Transverse colon (tissue), 4 donors: ENCODE measurements at regions not wholly inside any gene's neighbourhood (a gene's known extent, or its start where the extent isn't known, plus 50 kb on each side); places are given as distances from the start of the nearest gene placed in this dataset.

ENCODE experiments used
- DNase-seq: peaks from one replicate; pipeline ENCODE4 v3.0.0-alpha.2; 2019
- H3K27ac ChIP-seq, 4 donors: fragments of 200-600 bp; sonication (generic); 2 replicates each; pipeline ENCODE4 v1.5.1; 2016 to 2018; ENCODE audit warnings: inconsistent platforms in 4 of 4
- H3K27me3 ChIP-seq: fragments of 200-600 bp; sonication (generic); 2 replicates; pipeline ENCODE4 v1.5.1; 2017; ENCODE audit warnings: inconsistent platforms
- H3K36me3 ChIP-seq, 4 donors: fragments of 200-600 bp; sonication (generic); 2 replicates each; pipeline ENCODE4 v1.5.1; 2017 to 2019; ENCODE audit warnings: inconsistent platforms in 4 of 4
- H3K4me1 ChIP-seq, 4 donors: fragments of 200-600 bp; sonication (generic); 2 replicates each; pipeline ENCODE4 v1.5.1; 2017 to 2020; ENCODE audit warnings: inconsistent platforms in 4 of 4
- H3K4me3 ChIP-seq, 4 donors: fragments of 200-600 bp; sonication (generic); 1 replicate in 1 of 4; 2 replicates in 3 of 4; pipeline versions ENCODE4 v1.5.1 to v1.6.1; 2017 to 2019; ENCODE audit warnings: inconsistent platforms in 4 of 4
- H3K9me3 ChIP-seq, 2 donors: fragments of 200-600 bp; sonication (generic); 2 replicates each; pipeline ENCODE4 v1.5.1; 2017 to 2019; ENCODE audit warnings: inconsistent platforms in 2 of 2
- CTCF ChIP-seq, 5 experiments: fragments of 200-600 bp in 3 of 5; fragments of 450-650 bp in 2 of 5; sonication (generic) in 3 of 5; IDR thresholded peaks; 1 replicate in 2 of 5; 2 replicates in 3 of 5; pipeline ENCODE4 v1.5.1; 2016 to 2017; ENCODE audit warnings: antibody characterized with exemption in 5 of 5, inconsistent platforms in 3 of 5, mild to moderate bottlenecking in 2 of 5, moderate library complexity in 1 of 5
- EP300 ChIP-seq: sonication (generic); formaldehyde crosslinking; IDR thresholded peaks from one replicate; pipeline ENCODE4 v1.6.1; 2017; ENCODE audit warnings: antibody characterized with exemption, low read depth
- POLR2A ChIP-seq: fragments of 450-650 bp; IDR thresholded peaks from one replicate; pipeline ENCODE4 v1.6.1; 2016; ENCODE audit warnings: antibody characterized with exemption, mild to moderate bottlenecking, moderate library complexity
- POLR2AphosphoS5 ChIP-seq, 3 donors: sonication (generic); formaldehyde crosslinking; IDR thresholded peaks; one replicate each; pipeline ENCODE4 v1.6.1; 2016; ENCODE audit warnings: antibody characterized with exemption in 3 of 3
- WGBS, 2 donors: methylation state at CpG; one replicate each; pipeline ENCODE4 v1.1.5; 2018; ENCODE audit warnings: low coverage in 1 of 2; 5-methylcytosine and 5-hydroxymethylcytosine counted together
- in situ Hi-C, 4 donors: fragments of 200-750 bp; cut with MboI; loops; one replicate each; pipeline versions ENCODE4 v1.15.0 to v1.15.1; 2017; ENCODE audit warnings: low sequenced_read_pairs in 3 of 4, low pct_ligation_motif_present in 1 of 4, low pct_unique_long_range_greater_than_20kb in 1 of 4
- intact Hi-C: fragments of 100-400 bp; cut with DNase I; formaldehyde crosslinking; loops from one replicate; pipeline ENCODE4 v1.15.1; 2023; ENCODE audit warnings: low total_unique reads

- no peaks in the 10 kb centered on the region for H3K4me1 ChIP-seq
- no peak overlapping the region for H3K4me3 ChIP-seq
- in situ Hi-C loops = no loop called here
- no peaks in the 10 kb centered on the region for H3K9me3 ChIP-seq
- H3K27ac ChIP-seq = no peak overlapping the region
- intact Hi-C loops = no loop called here
- no peaks in the 10 kb centered on the region for H3K36me3 ChIP-seq
- TF ChIP-seq EP300 (no peak), POLR2A (no peak), POLR2AphosphoS5 (IDR thresholded peaks at IDR 0.05) (no peak), CTCF (IDR thresholded peaks at IDR 0.05) (no peak)
- 78 to 83% methylated on average over 2 of the region's 2 CpGs for WGBS, 2 donors
- no peaks in the 10 kb centered on the region for H3K27me3 ChIP-seq
- DNase-seq = no peak
Observed at GRCh38 chr21:35976481-35976880, 83.8 kb downstream of the SETD4 start.

GRCh38 chr21:35974775-35975174 lies 85.6 kb downstream of the SETD4 start:
- intact Hi-C loops = no loop called here
- no peak for TF ChIP-seq EP300
- no peak for TF ChIP-seq POLR2AphosphoS5 (IDR thresholded peaks at IDR 0.05)
- TF ChIP-seq POLR2A = no peak
- no peak for TF ChIP-seq CTCF (IDR thresholded peaks at IDR 0.05)
- Histone ChIP-seq H3K9me3 (no peaks in the 10 kb centered on the region), H3K36me3 (no peaks in the 10 kb centered on the region), H3K27me3 (no peaks in the 10 kb centered on the region), H3K4me1 (no peaks in the 10 kb centered on the region), H3K4me3 (no peak overlapping the region), H3K27ac (no peak overlapping the region)
- DNase-seq = no peak
- 48 to 58% methylated on average over 11 of the region's 11 CpGs for WGBS, 2 donors
- in situ Hi-C loops = no loop called here

GRCh38 chr21:35971824-35972223 lies 88.5 kb downstream of the SETD4 start:
- WGBS, 2 donors = 94 to 100% methylated on average over 1 of the region's 1 CpG
- TF ChIP-seq POLR2AphosphoS5 (IDR thresholded peaks at IDR 0.05) = no peak
- no peak for TF ChIP-seq CTCF (IDR thresholded peaks at IDR 0.05)
- TF ChIP-seq POLR2A = no peak
- no peak for TF ChIP-seq EP300
- Histone ChIP-seq H3K4me3 (no peak overlapping the region), H3K27me3 (no peaks in the 10 kb centered on the region), H3K27ac (no peak overlapping the region), H3K36me3 (no peaks in the 10 kb centered on the region), H3K4me1 (no peaks in the 10 kb centered on the region), H3K9me3 (no peaks in the 10 kb centered on the region)
- in situ Hi-C loops = no loop called here
- DNase-seq = no peak
- intact Hi-C loops = no loop called here

- 45 to 100% methylated on average over 5 to 6 of the region's 6 CpGs for WGBS, 2 donors
- H3K27me3 ChIP-seq = no peaks in the 10 kb centered on the region
- intact Hi-C loops = no loop called here
- H3K4me1 ChIP-seq = no peaks in the 10 kb centered on the region
- no peak overlapping the region for H3K4me3 ChIP-seq
- no peak overlapping the region for H3K27ac ChIP-seq
- in situ Hi-C loops = no loop called here
- no peaks in the 10 kb centered on the region for H3K9me3 ChIP-seq
- TF ChIP-seq CTCF (IDR thresholded peaks at IDR 0.05) (no peak), EP300 (no peak), POLR2AphosphoS5 (IDR thresholded peaks at IDR 0.05) (no peak), POLR2A (no peak)
- DNase-seq = no peak
- H3K36me3 ChIP-seq = no peaks in the 10 kb centered on the region
Observed at GRCh38 chr21:35969281-35969680, 91.0 kb downstream of the SETD4 start.
